HEK293 (cell line): ENCODE measurements at regions not wholly inside any gene's neighbourhood (a gene's known extent, or its start where the extent isn't known, plus 50 kb on each side); places are given as distances from the start of the nearest gene placed in this dataset.

ENCODE experiments used
- CTCF ChIA-PET: fragments of 350-600 bp; formaldehyde crosslinking; extraction: SDS; loops from one replicate; lab custom pipeline; 2021; ENCODE audit warnings: antibody characterized with exemption; lab: Yijun Ruan, JAX
- POLR2A ChIA-PET: fragments of 300-600 bp; formaldehyde crosslinking; extraction: SDS; loops from one replicate; lab custom pipeline; 2020; ENCODE audit warnings: antibody characterized with exemption, inconsistent platforms; lab: Yijun Ruan, JAX
- H3K27ac ChIP-seq: fragments of 200-500 bp; sonication (Bioruptor generic); 2 replicates; pipeline ENCODE4 v1.5.1; 2014; ENCODE audit warnings: low read depth, low read length, control low read depth, inconsistent platforms; ENCODE audit errors: extremely low read depth
- H3K36me3 ChIP-seq, 2 experiments: fragments of 200-500 bp in 1 of 2; sonication (Bioruptor generic) in 1 of 2; 1 replicate in 1 of 2; 2 replicates in 1 of 2; pipeline ENCODE4 v1.5.1; 2014 to 2017; ENCODE audit warnings: inconsistent platforms in 2 of 2, low read length in 2 of 2; ENCODE audit not compliant: control insufficient read depth in 2 of 2, insufficient read depth in 1 of 2
- H3K4me1 ChIP-seq: fragments of 200-500 bp; sonication (Bioruptor generic); 2 replicates; pipeline ENCODE4 v1.5.1; 2014; ENCODE audit warnings: mild to moderate bottlenecking, low read length, inconsistent platforms; ENCODE audit not compliant: control insufficient read depth, insufficient read depth
- H3K4me3 ChIP-seq: 2 replicates; pipeline ENCODE4 v1.5.1; 2011; ENCODE audit warnings: low read depth, mild to moderate bottlenecking, control low read depth, low read length, moderate library complexity
- H3K9me3 ChIP-seq: fragments of 200-500 bp; sonication (Bioruptor generic); 2 replicates; pipeline ENCODE4 v1.5.1; 2014; ENCODE audit warnings: low read depth, low read length, inconsistent platforms; ENCODE audit not compliant: control insufficient read depth, insufficient read depth
- HOXC10 ChIP-seq: sonication (generic); formaldehyde crosslinking; IDR thresholded peaks from 2 replicates; pipeline ENCODE4 v1.8.1; 2023; ENCODE audit warnings: mild to moderate bottlenecking, missing genetic modification reagents
- KLF9 ChIP-seq: fragments of 450-650 bp; formaldehyde crosslinking; IDR thresholded peaks from 2 replicates; pipeline ENCODE4 v1.5.1; 2016; ENCODE audit warnings: missing biosample characterization, missing genetic modification characterization, low read depth
- MZF1 ChIP-seq: fragments of 450-650 bp; formaldehyde crosslinking; IDR thresholded peaks from 2 replicates; pipeline ENCODE4 v1.5.1; 2017; ENCODE audit warnings: missing biosample characterization, missing genetic modification characterization, borderline replicate concordance
- ZBTB8A ChIP-seq: fragments of 450-650 bp; formaldehyde crosslinking; IDR thresholded peaks from 2 replicates; pipeline ENCODE4 v1.5.1; 2016; ENCODE audit warnings: missing biosample characterization, missing genetic modification characterization
- ZFP3 ChIP-seq: fragments of 450-650 bp; formaldehyde crosslinking; IDR thresholded peaks from 2 replicates; pipeline ENCODE4 v1.5.1; 2016; ENCODE audit warnings: low read depth, missing biosample characterization, missing genetic modification characterization
- ZFP41 ChIP-seq: fragments of 450-650 bp; formaldehyde crosslinking; IDR thresholded peaks from 2 replicates; pipeline ENCODE4 v1.5.1; 2016; ENCODE audit warnings: missing biosample characterization, missing genetic modification characterization, borderline replicate concordance
- ZNF202 ChIP-seq: fragments of 450-650 bp; formaldehyde crosslinking; IDR thresholded peaks from 2 replicates; pipeline ENCODE4 v1.5.1; 2016; ENCODE audit warnings: missing biosample characterization, missing genetic modification characterization, borderline replicate concordance
- ZNF302 ChIP-seq: fragments of 450-650 bp; formaldehyde crosslinking; IDR thresholded peaks from 2 replicates; pipeline ENCODE4 v1.5.1; 2016; ENCODE audit warnings: missing biosample characterization, missing genetic modification characterization, low read depth
- ZNF324 ChIP-seq: fragments of 450-650 bp; formaldehyde crosslinking; IDR thresholded peaks from 2 replicates; pipeline ENCODE4 v1.5.1; 2016; ENCODE audit warnings: missing biosample characterization, missing genetic modification characterization
- ZNF350 ChIP-seq: fragments of 450-650 bp; formaldehyde crosslinking; IDR thresholded peaks from 2 replicates; pipeline ENCODE4 v1.5.0; 2017; ENCODE audit warnings: missing biosample characterization, mild to moderate bottlenecking, missing genetic modification characterization
- ZNF366 ChIP-seq: fragments of 450-650 bp; formaldehyde crosslinking; conservative IDR thresholded peaks from 2 replicates; pipeline ENCODE4 v1.5.1; 2016; ENCODE audit warnings: missing biosample characterization, missing genetic modification characterization
- ZNF510 ChIP-seq: fragments of 450-650 bp; formaldehyde crosslinking; IDR thresholded peaks from 2 replicates; pipeline ENCODE4 v1.5.1; 2018; ENCODE audit warnings: mild to moderate bottlenecking, missing genetic modification characterization, missing biosample characterization; ENCODE audit not compliant: insufficient replicate concordance
- ZNF830 ChIP-seq: fragments of 450-650 bp; IDR thresholded peaks from 2 replicates; pipeline ENCODE4 v1.5.0; 2018; ENCODE audit warnings: missing biosample characterization, missing genetic modification characterization, low read depth, mild to moderate bottlenecking, moderate library complexity
- ZNF843 ChIP-seq: fragments of 450-650 bp; formaldehyde crosslinking; IDR thresholded peaks from 2 replicates; pipeline ENCODE4 v1.5.1; 2016; ENCODE audit warnings: missing biosample characterization, missing genetic modification characterization
- TF ChIP-seq, protein P1 (sequence below): fragments of 450-650 bp; formaldehyde crosslinking; IDR thresholded peaks from 2 replicates; pipeline ENCODE4 v1.5.1; 2017; ENCODE audit warnings: missing biosample characterization, mild to moderate bottlenecking, missing genetic modification characterization, moderate library complexity
- TF ChIP-seq, protein P2 (sequence below): fragments of 450-650 bp; IDR thresholded peaks from 2 replicates; pipeline ENCODE4 v1.5.1; 2018; ENCODE audit warnings: missing biosample characterization, missing genetic modification characterization

- TF ChIP-seq ZNF510 (tag by site-specific recombination): no peak
- TF ChIP-seq, all 188 proteins: peak for 0
Observed at GRCh38 chr5:155088811-155089210, 75.3 kb downstream of the KIF4B start (continued).

DNA sequence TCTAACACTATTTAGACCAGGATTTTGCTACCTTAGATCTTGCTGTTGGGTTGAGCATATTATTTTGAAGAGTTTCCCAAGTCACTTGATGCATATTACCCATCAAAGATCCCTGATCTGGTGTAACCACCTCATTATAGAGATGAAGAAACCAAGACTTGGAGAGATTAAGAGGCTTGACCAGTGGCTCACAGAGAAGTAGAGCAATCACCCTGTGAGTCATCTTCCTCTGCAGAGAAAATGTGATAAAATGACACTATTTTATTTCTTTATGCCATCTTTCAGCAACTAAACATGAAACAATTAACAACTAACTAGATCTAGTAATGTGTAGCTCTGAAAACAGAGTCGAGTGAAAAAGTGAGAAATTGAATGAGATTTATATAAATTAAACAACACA lies 76.1 kb downstream of the KIF4B start:
- no peak overlapping the region for H3K4me3 ChIP-seq
- POLR2A ChIA-PET: no interaction called here
- no peak overlapping the region for H3K27ac ChIP-seq
- H3K36me3 ChIP-seq: no peaks in the 10 kb centered on the region
- no peaks in the 10 kb centered on the region; the same call in 1 of the 2 replicates for H3K9me3 ChIP-seq
- no peak for TF ChIP-seq ZBTB8A (tag by site-specific recombination)
- no peak for TF ChIP-seq ZNF202 (tag by site-specific recombination)
- TF ChIP-seq ZNF302: no peak
- TF ChIP-seq HOXC10 (CRISPR knock-in tag): no peak
- TF ChIP-seq ZNF324 (tag by site-specific recombination): no peak
- TF ChIP-seq ZNF843 (tag by site-specific recombination): no peak
- TF ChIP-seq, protein P1, sequence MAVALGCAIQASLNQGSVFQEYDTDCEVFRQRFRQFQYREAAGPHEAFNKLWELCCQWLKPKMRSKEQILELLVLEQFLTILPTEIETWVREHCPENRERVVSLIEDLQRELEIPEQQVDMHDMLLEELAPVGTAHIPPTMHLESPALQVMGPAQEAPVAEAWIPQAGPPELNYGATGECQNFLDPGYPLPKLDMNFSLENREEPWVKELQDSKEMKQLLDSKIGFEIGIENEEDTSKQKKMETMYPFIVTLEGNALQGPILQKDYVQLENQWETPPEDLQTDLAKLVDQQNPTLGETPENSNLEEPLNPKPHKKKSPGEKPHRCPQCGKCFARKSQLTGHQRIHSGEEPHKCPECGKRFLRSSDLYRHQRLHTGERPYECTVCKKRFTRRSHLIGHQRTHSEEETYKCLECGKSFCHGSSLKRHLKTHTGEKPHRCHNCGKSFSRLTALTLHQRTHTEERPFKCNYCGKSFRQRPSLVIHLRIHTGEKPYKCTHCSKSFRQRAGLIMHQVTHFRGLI (tag by site-specific recombination): no peak
- no peak for TF ChIP-seq KLF9 (tag by site-specific recombination)
- no peak for TF ChIP-seq ZNF830 (tag by site-specific recombination)
- TF ChIP-seq ZFP3: no peak
- TF ChIP-seq, all 188 proteins: peak for 0
- H3K4me1 ChIP-seq: no peaks in the 10 kb centered on the region
- CTCF ChIA-PET: interaction anchor here (1.1 kb wide), 1 partner anchor 9 kb away, joined by 3 read pairs; no protein-coding TSS in a partner anchor

GRCh38 chr5:155091063-155091648 lies 77.6 kb downstream of the KIF4B start:
- POLR2A ChIA-PET: no interaction called here
- no peak overlapping the region for H3K27ac ChIP-seq
- TF ChIP-seq ZNF350 (tag by site-specific recombination) (no peak), ZFP41 (no peak), MZF1 (tag by site-specific recombination) (no peak), ZNF366 (tag by site-specific recombination) (no peak)
- TF ChIP-seq, protein P2, sequence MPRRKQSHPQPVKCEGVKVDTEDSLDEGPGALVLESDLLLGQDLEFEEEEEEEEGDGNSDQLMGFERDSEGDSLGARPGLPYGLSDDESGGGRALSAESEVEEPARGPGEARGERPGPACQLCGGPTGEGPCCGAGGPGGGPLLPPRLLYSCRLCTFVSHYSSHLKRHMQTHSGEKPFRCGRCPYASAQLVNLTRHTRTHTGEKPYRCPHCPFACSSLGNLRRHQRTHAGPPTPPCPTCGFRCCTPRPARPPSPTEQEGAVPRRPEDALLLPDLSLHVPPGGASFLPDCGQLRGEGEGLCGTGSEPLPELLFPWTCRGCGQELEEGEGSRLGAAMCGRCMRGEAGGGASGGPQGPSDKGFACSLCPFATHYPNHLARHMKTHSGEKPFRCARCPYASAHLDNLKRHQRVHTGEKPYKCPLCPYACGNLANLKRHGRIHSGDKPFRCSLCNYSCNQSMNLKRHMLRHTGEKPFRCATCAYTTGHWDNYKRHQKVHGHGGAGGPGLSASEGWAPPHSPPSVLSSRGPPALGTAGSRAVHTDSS (tag by site-specific recombination): no peak
- TF ChIP-seq, all 188 proteins: peak for 0
- Histone ChIP-seq H3K9me3 (no peaks in the 10 kb centered on the region; the same call in 1 of the 2 replicates), H3K4me3 (no peak overlapping the region), H3K4me1 (no peaks in the 10 kb centered on the region), H3K36me3 (no peaks in the 10 kb centered on the region)
- CTCF ChIA-PET: interaction anchor here (1.1 kb wide), 1 partner anchor 8 kb away, joined by 3 read pairs; no protein-coding TSS in a partner anchor
